ENCODE measurements at regions not wholly inside any gene's neighbourhood (a gene's known extent, or its start where the extent isn't known, plus 50 kb on each side); places are given as distances from the start of the nearest gene placed in this dataset.

GRCh38 chr12:132389526-132390286 is 60.3 kb upstream of the GALNT9 start:
- no peaks in the 10 kb centered on the region for H3K79me2 ChIP-seq (ENCODE audit: insufficient read depth, low read length)
- H3K4me1 Mint-ChIP-seq = peaks cover 13 to 36% of the 10 kb centered on the region in 2 experiments
- H3K27me3 ChIP-seq (ENCODE audit: insufficient read depth, low read length) = peaks cover 50% of the 10 kb centered on the region; the same call in 1 of the 2 replicates
- no CpG with 5 or more reads among the region's 21 CpGs for WGBS (ENCODE audit: extremely low coverage, insufficient read length, low lambda C conversion rate)
- no peak overlapping the region for H4K91ac ChIP-seq (ENCODE audit: insufficient read length, low read depth, low read length)
- peaks cover 0 to 4% (median 0%) of the 10 kb centered on the region in 3 experiments; a peak in 1 of 7 replicates for H3K36me3 Mint-ChIP-seq (ENCODE audit: insufficient read depth in 1 of 3, low read depth in 3 of 3)
- H3K27ac ChIP-seq (ENCODE audit: insufficient read length, low read depth, low read length) = no peak overlapping the region
- no peak for DNase-seq
- no peak overlapping the region for H2BK5ac ChIP-seq (ENCODE audit: insufficient read length, low read length)
- peaks cover 55% of the 10 kb centered on the region for H3K27me3 Mint-ChIP-seq (ENCODE audit: low read depth)
- peaks cover 4 to 5% of the 10 kb centered on the region in 2 experiments; a peak in 2 of 5 replicates for H3K9me3 Mint-ChIP-seq
- no peak overlapping the region for H3K4ac ChIP-seq (ENCODE audit: low read depth, low read length)
- H4K5ac ChIP-seq (ENCODE audit: insufficient read length, low read depth, low read length) = no peak overlapping the region
- H2AK5ac ChIP-seq (ENCODE audit: insufficient read length, low read length) = no peak overlapping the region
- no peak overlapping the region for H3K4me2 ChIP-seq (ENCODE audit: insufficient read depth, insufficient read length, low read length)
- H3K9me3 ChIP-seq (ENCODE audit: control insufficient read depth, low read depth, low read length) = no peaks in the 10 kb centered on the region
- no peak overlapping the region for H2BK120ac ChIP-seq (ENCODE audit: low read depth, low read length, poor library complexity, severe bottlenecking)
- no peaks in the 10 kb centered on the region for H4K20me1 ChIP-seq (ENCODE audit: control insufficient read depth, insufficient read depth, insufficient read length)
- no peak overlapping the region for H3K56ac ChIP-seq (ENCODE audit: insufficient read length, low read depth, low read length)
- no peak overlapping the region for H3K4me3 Mint-ChIP-seq
- H3K9ac ChIP-seq (ENCODE audit: extremely low read depth, insufficient read length, low read length) = no peak overlapping the region
- no peak overlapping the region for H3K14ac ChIP-seq (ENCODE audit: insufficient read depth, low read length)
- no peak overlapping the region for H3K23ac ChIP-seq (ENCODE audit: insufficient read length, low read depth, low read length)
- no peak overlapping the region for H2BK12ac ChIP-seq (ENCODE audit: insufficient read length, low read depth, low read length)
- H2BK15ac ChIP-seq (ENCODE audit: low read depth, low read length) = no peak overlapping the region
- H3K18ac ChIP-seq (ENCODE audit: insufficient read length, low read depth, low read length) = no peak overlapping the region
- H3K79me1 ChIP-seq (ENCODE audit: insufficient read depth, low read depth, low read length, poor library complexity, severe bottlenecking) = no peaks in the 10 kb centered on the region
- H2AFZ ChIP-seq (ENCODE audit: low read length) = no peak overlapping the region
- H3K23me2 ChIP-seq (ENCODE audit: insufficient read length, low read depth, low read length, poor library complexity, severe bottlenecking) = no peaks in the 10 kb centered on the region
- no peak overlapping the region for H4K8ac ChIP-seq (replicated peaks; ENCODE audit: insufficient read length, low read depth, low read length)
- H3T11ph ChIP-seq (ENCODE audit: low read length) = no peak overlapping the region
- no peaks in the 10 kb centered on the region for H3K4me1 ChIP-seq (ENCODE audit: insufficient read depth, low read length)
- no peak overlapping the region for H3K27ac Mint-ChIP-seq
- H2BK20ac ChIP-seq (ENCODE audit: low read depth, low read length, poor library complexity, severe bottlenecking) = no peak overlapping the region
- no peak for TF ChIP-seq CTCF (conservative IDR thresholded peaks at IDR 0.05)
